GM12892 (cell line): ENCODE measurements at regions not wholly inside any gene's neighbourhood (a gene's known extent, or its start where the extent isn't known, plus 50 kb on each side); places are given as distances from the start of the nearest gene placed in this dataset.

Experiments
- POLR2A ChIP-seq: IDR thresholded peaks from 2 replicates; pipeline ENCODE4 v1.6.1; 2011; ENCODE audit warnings: low read depth, low read length, control low read depth
- POLR2AphosphoS5 ChIP-seq: IDR thresholded peaks from 2 replicates; pipeline ENCODE4 v1.6.1; 2011; ENCODE audit warnings: low read depth, low read length, control low read depth
- TAF1 ChIP-seq: IDR thresholded peaks from 2 replicates; pipeline ENCODE4 v1.6.1; 2011; ENCODE audit warnings: low read depth, mild to moderate bottlenecking, control low read depth, low read length, borderline replicate concordance

DNA sequence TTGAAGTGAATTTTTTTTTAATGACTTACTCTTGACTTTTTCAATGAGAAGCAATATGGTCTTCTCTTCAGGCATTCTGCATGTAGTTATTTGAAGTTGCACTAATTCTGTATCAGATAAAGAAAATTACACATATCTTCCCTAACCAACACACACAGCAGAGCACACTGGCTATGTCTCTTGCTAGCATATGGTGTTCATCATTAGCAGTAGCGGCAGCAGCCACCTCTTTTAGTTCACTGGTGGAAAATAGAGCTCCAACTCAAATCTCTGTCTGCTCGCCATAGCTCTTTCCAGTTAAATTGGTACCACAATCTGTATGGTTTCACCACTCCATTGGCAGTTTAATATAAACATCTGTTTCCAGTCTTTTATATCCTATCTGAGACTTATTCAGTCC, 278.1 kb upstream of the ZEB2 start:
- no peak for TF ChIP-seq POLR2AphosphoS5
- no peak for TF ChIP-seq POLR2A
- TF ChIP-seq TAF1 = no peak
